ENCODE measurements at regions not wholly inside any gene's neighbourhood (a gene's known extent, or its start where the extent isn't known, plus 50 kb on each side); places are given as distances from the start of the nearest gene placed in this dataset.

DNA sequence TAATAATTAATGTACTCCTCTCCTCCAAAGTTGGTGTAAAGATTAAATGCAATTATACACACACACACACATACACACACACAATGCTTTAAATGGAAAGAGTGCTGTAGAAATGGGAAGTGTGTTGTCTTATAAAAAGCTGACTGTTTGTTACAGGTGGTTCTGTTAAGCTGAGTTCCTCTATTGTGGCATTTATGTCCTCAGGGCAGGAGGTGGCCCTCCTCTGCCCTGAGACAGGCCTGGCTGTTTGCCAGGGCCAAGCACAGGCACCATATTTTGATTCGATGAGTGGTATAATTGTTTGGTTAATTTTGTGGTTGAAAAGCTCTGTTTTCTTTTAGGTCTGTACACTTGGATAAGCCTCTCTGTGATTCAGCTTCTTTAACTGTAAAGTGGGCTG is 573.9 kb downstream of the KIF4B start:
- 100% methylated on average over 1 of the region's 1 CpG; no CpG with 5 or more reads in 1 of the 2 experiments for WGBS, 2 experiments (ENCODE audit: extremely low coverage in 1 of 2, insufficient coverage in 1 of 2, insufficient read length in 1 of 2, insufficient replicate concordance in 2 of 2, low coverage in 1 of 2, low lambda C conversion rate in 2 of 2, missing lambda C conversion rate in 1 of 2)
- Histone ChIP-seq H3K18ac (ENCODE audit: extremely low read depth, low read length) (no peak overlapping the region), H3K9ac (replicated peaks in 1 of 4; ENCODE audit: extremely low read depth in 1 of 4, low read depth in 3 of 4, low read length in 3 of 4) (no peak overlapping the region), H3K23me2 (ENCODE audit: low read depth, low read length) (no peaks in the 10 kb centered on the region), H2AK5ac (ENCODE audit: low read depth, low read length) (no peak overlapping the region), H3K4ac (replicated peaks; ENCODE audit: insufficient read length, low read depth, low read length) (no peak overlapping the region), H2BK12ac (ENCODE audit: low read depth, low read length) (no peak overlapping the region), H3K14ac (ENCODE audit: insufficient read length) (no peak overlapping the region), H3K4me2 (ENCODE audit: insufficient read depth in 1 of 2, low read depth in 2 of 2, low read length in 2 of 2) (no peak overlapping the region), H4K20me1 (replicated peaks in 1 of 2; ENCODE audit: control insufficient read depth in 1 of 2, insufficient read depth in 2 of 2, low read length in 2 of 2) (no peaks in the 10 kb centered on the region), H4K91ac (replicated peaks; ENCODE audit: insufficient read length, low read length) (no peak overlapping the region), H4K5ac (ENCODE audit: insufficient read length, low read depth, low read length) (no peak overlapping the region), H3K4me1 (replicated peaks in 1 of 4; ENCODE audit: control insufficient read depth in 3 of 4, insufficient read depth in 4 of 4, low read length in 3 of 4) (no peaks in the 10 kb centered on the region), H3K27me3 (replicated peaks in 1 of 4; ENCODE audit: control insufficient read depth in 3 of 4, extremely low read depth in 1 of 4, insufficient read depth in 3 of 4, low read length in 3 of 4) (no peaks in the 10 kb centered on the region), H2AFZ (ENCODE audit: low read length) (no peak overlapping the region), H3K27ac (ENCODE audit: low read depth, low read length) (no peak overlapping the region), H2BK120ac (replicated peaks; ENCODE audit: low read depth, low read length) (no peak overlapping the region), H3K56ac (replicated peaks; ENCODE audit: insufficient read length, low read depth, low read length) (no peak overlapping the region), H2BK5ac (ENCODE audit: low read depth, low read length) (no peak overlapping the region), H3K23ac (ENCODE audit: insufficient read length) (no peak overlapping the region), H2BK15ac (ENCODE audit: low read length) (no peak overlapping the region), H3K79me2 (ENCODE audit: control insufficient read depth in 1 of 2, insufficient read depth in 2 of 2, low read length in 2 of 2) (no peaks in the 10 kb centered on the region), H4K8ac (ENCODE audit: extremely low read depth, insufficient read depth, low read length) (no peak overlapping the region), H2BK20ac (ENCODE audit: low read length) (no peak overlapping the region), H3K79me1 (ENCODE audit: low read depth, low read length) (no peaks in the 10 kb centered on the region), H3K4me3 (ENCODE audit: extremely low read depth in 1 of 4, insufficient read depth in 2 of 4, low read depth in 3 of 4, low read length in 4 of 4) (no peak overlapping the region), H3K9me3 (ENCODE audit: insufficient read depth in 2 of 2, low read depth in 1 of 2, low read length in 1 of 2) (peaks cover 0 to 4% of the 10 kb centered on the region in 2 experiments; a peak in 1 of 4 replicates), H3K36me3 (ENCODE audit: control insufficient read depth in 2 of 4, insufficient read depth in 4 of 4, low read length in 3 of 4) (no peaks in the 10 kb centered on the region)
- ChIA-PET POLR2A (ENCODE audit: partially characterized antibody) (no interaction called here), CTCF (ENCODE audit: partially characterized antibody) (no interaction called here)
- TF ChIP-seq SUZ12 (IDR thresholded peaks at IDR 0.05; ENCODE audit: low read length) = no peak
- no peak for TF ChIP-seq JUN (IDR thresholded peaks at IDR 0.05; ENCODE audit: low read depth, low read length)
- TF ChIP-seq CHD2 (IDR thresholded peaks at IDR 0.05; ENCODE audit: low read length) = no peak
- TF ChIP-seq EZH2 (IDR thresholded peaks at IDR 0.05; ENCODE audit: low read depth, low read length, severe bottlenecking) = no peak
- DNase-seq (ENCODE audit: low read depth in 1 of 2, low spot score in 2 of 2) (no peak), FAIRE-seq (no peak)

Measured in H1 (cell line).